ENCODE measurements at regions not wholly inside any gene's neighbourhood (a gene's known extent, or its start where the extent isn't known, plus 50 kb on each side); places are given as distances from the start of the nearest gene placed in this dataset.

- Histone ChIP-seq H3K4me3 (ENCODE audit: low read length in 2 of 2) (no peak overlapping the region), H3K36me3 (ENCODE audit: control insufficient read depth in 2 of 2, insufficient read depth in 2 of 2, low read length in 1 of 2) (no peaks in the 10 kb centered on the region), H3K9me3 (ENCODE audit: control insufficient read depth in 2 of 2, insufficient read depth in 1 of 2, low read length in 1 of 2) (no peaks in the 10 kb centered on the region), H3K4me1 (ENCODE audit: control insufficient read depth in 2 of 2, insufficient read depth in 2 of 2, low read length in 2 of 2) (no peaks in the 10 kb centered on the region), H3K27me3 (ENCODE audit: control insufficient read depth in 2 of 2, insufficient read depth in 1 of 2, low read length in 1 of 2) (no peaks in the 10 kb centered on the region), H3K27ac (ENCODE audit: low read depth in 1 of 2, low read length in 1 of 2) (no peak overlapping the region)
- DNase-seq (ENCODE audit: low read depth in 6 of 9, low spot score in 9 of 9), result no peak
- WGBS, result 96% methylated on average over 5 of the region's 5 CpGs
Measured at GRCh38 chr16:66207883-66208265, 158.6 kb upstream of the CDH5 start.

- Histone ChIP-seq H3K27me3 (ENCODE audit: control insufficient read depth in 2 of 2, insufficient read depth in 1 of 2, low read length in 1 of 2) (no peaks in the 10 kb centered on the region), H3K4me3 (ENCODE audit: low read length in 2 of 2) (no peak overlapping the region), H3K36me3 (ENCODE audit: control insufficient read depth in 2 of 2, insufficient read depth in 2 of 2, low read length in 1 of 2) (no peaks in the 10 kb centered on the region), H3K4me1 (ENCODE audit: control insufficient read depth in 2 of 2, insufficient read depth in 2 of 2, low read length in 2 of 2) (no peaks in the 10 kb centered on the region), H3K27ac (ENCODE audit: low read depth in 1 of 2, low read length in 1 of 2) (no peak overlapping the region), H3K9me3 (ENCODE audit: control insufficient read depth in 2 of 2, insufficient read depth in 1 of 2, low read length in 1 of 2) (no peaks in the 10 kb centered on the region)
- 93% methylated on average over 11 of the region's 11 CpGs for WGBS
- DNase-seq (ENCODE audit: low read depth in 6 of 9, low spot score in 9 of 9), result no peak
Measured at GRCh38 chr16:66207139-66207882, 159.2 kb upstream of the CDH5 start.

- Histone ChIP-seq H3K9me3 (ENCODE audit: control insufficient read depth in 2 of 2, insufficient read depth in 1 of 2, low read length in 1 of 2) (no peaks in the 10 kb centered on the region), H3K4me1 (ENCODE audit: control insufficient read depth in 2 of 2, insufficient read depth in 2 of 2, low read length in 2 of 2) (no peaks in the 10 kb centered on the region), H3K4me3 (ENCODE audit: low read length in 2 of 2) (no peak overlapping the region), H3K36me3 (ENCODE audit: control insufficient read depth in 2 of 2, insufficient read depth in 2 of 2, low read length in 1 of 2) (no peaks in the 10 kb centered on the region), H3K27me3 (ENCODE audit: control insufficient read depth in 2 of 2, insufficient read depth in 1 of 2, low read length in 1 of 2) (no peaks in the 10 kb centered on the region), H3K27ac (ENCODE audit: low read depth in 1 of 2, low read length in 1 of 2) (no peak overlapping the region)
- WGBS, result 92% methylated on average over 4 of the region's 4 CpGs
- no peak for DNase-seq (ENCODE audit: low read depth in 6 of 9, low spot score in 9 of 9)
Measured at GRCh38 chr16:66206363-66206762, 160.1 kb upstream of the CDH5 start.

- 90% methylated on average over 8 of the region's 8 CpGs for WGBS
- Histone ChIP-seq H3K27me3 (ENCODE audit: control insufficient read depth in 2 of 2, insufficient read depth in 1 of 2, low read length in 1 of 2) (no peaks in the 10 kb centered on the region), H3K36me3 (ENCODE audit: control insufficient read depth in 2 of 2, insufficient read depth in 2 of 2, low read length in 1 of 2) (no peaks in the 10 kb centered on the region), H3K4me1 (ENCODE audit: control insufficient read depth in 2 of 2, insufficient read depth in 2 of 2, low read length in 2 of 2) (no peaks in the 10 kb centered on the region), H3K4me3 (ENCODE audit: low read length in 2 of 2) (no peak overlapping the region), H3K27ac (ENCODE audit: low read depth in 1 of 2, low read length in 1 of 2) (no peak overlapping the region), H3K9me3 (ENCODE audit: control insufficient read depth in 2 of 2, insufficient read depth in 1 of 2, low read length in 1 of 2) (no peaks in the 10 kb centered on the region)
- DNase-seq (ENCODE audit: low read depth in 6 of 9, low spot score in 9 of 9), result no peak
Measured at GRCh38 chr16:66205287-66206231, 160.9 kb upstream of the CDH5 start.

GRCh38 chr16:66204756-66205155 lies 161.7 kb upstream of the CDH5 start:
- Histone ChIP-seq H3K4me1 (ENCODE audit: control insufficient read depth in 2 of 2, insufficient read depth in 2 of 2, low read length in 2 of 2) (no peaks in the 10 kb centered on the region), H3K27me3 (ENCODE audit: control insufficient read depth in 2 of 2, insufficient read depth in 1 of 2, low read length in 1 of 2) (no peaks in the 10 kb centered on the region), H3K27ac (ENCODE audit: low read depth in 1 of 2, low read length in 1 of 2) (no peak overlapping the region), H3K4me3 (ENCODE audit: low read length in 2 of 2) (no peak overlapping the region), H3K9me3 (ENCODE audit: control insufficient read depth in 2 of 2, insufficient read depth in 1 of 2, low read length in 1 of 2) (no peaks in the 10 kb centered on the region), H3K36me3 (ENCODE audit: control insufficient read depth in 2 of 2, insufficient read depth in 2 of 2, low read length in 1 of 2) (no peaks in the 10 kb centered on the region)
- DNase-seq (ENCODE audit: low read depth in 6 of 9, low spot score in 9 of 9), result no peak
- whole genome bisulfite sequencing, result 95% methylated on average over 3 of the region's 3 CpGs

GRCh38 chr16:66203476-66203875 lies 163.0 kb upstream of the CDH5 start:
- no peak overlapping the region for H3K27ac ChIP-seq (ENCODE audit: low read depth in 1 of 2, low read length in 1 of 2)
- no peak for DNase-seq (ENCODE audit: low read depth in 6 of 9, low spot score in 9 of 9)
- no peaks in the 10 kb centered on the region for H3K9me3 ChIP-seq (ENCODE audit: control insufficient read depth in 2 of 2, insufficient read depth in 1 of 2, low read length in 1 of 2)
- H3K4me3 ChIP-seq (ENCODE audit: low read length in 2 of 2), result no peak overlapping the region
- H3K27me3 ChIP-seq (ENCODE audit: control insufficient read depth in 2 of 2, insufficient read depth in 1 of 2, low read length in 1 of 2), result no peaks in the 10 kb centered on the region
- 95% methylated on average over 4 of the region's 4 CpGs for WGBS
- H3K36me3 ChIP-seq (ENCODE audit: control insufficient read depth in 2 of 2, insufficient read depth in 2 of 2, low read length in 1 of 2), result no peaks in the 10 kb centered on the region
- no peaks in the 10 kb centered on the region for H3K4me1 ChIP-seq (ENCODE audit: control insufficient read depth in 2 of 2, insufficient read depth in 2 of 2, low read length in 2 of 2)

GRCh38 chr16:66199189-66199588 lies 167.3 kb upstream of the CDH5 start:
- WGBS, result 97% methylated on average over 1 of the region's 1 CpG
- no peaks in the 10 kb centered on the region for H3K9me3 ChIP-seq (ENCODE audit: control insufficient read depth in 2 of 2, insufficient read depth in 1 of 2, low read length in 1 of 2)
- H3K4me1 ChIP-seq (ENCODE audit: control insufficient read depth in 2 of 2, insufficient read depth in 2 of 2, low read length in 2 of 2), result no peaks in the 10 kb centered on the region
- H3K27ac ChIP-seq (ENCODE audit: low read depth in 1 of 2, low read length in 1 of 2), result no peak overlapping the region
- H3K4me3 ChIP-seq (ENCODE audit: low read length in 2 of 2), result no peak overlapping the region
- H3K36me3 ChIP-seq (ENCODE audit: control insufficient read depth in 2 of 2, insufficient read depth in 2 of 2, low read length in 1 of 2), result no peaks in the 10 kb centered on the region
- no peak for DNase-seq (ENCODE audit: low read depth in 6 of 9, low spot score in 9 of 9)
- H3K27me3 ChIP-seq (ENCODE audit: control insufficient read depth in 2 of 2, insufficient read depth in 1 of 2, low read length in 1 of 2), result no peaks in the 10 kb centered on the region

GRCh38 chr16:66198641-66199040 lies 167.8 kb upstream of the CDH5 start:
- H3K36me3 ChIP-seq (ENCODE audit: control insufficient read depth in 2 of 2, insufficient read depth in 2 of 2, low read length in 1 of 2), result no peaks in the 10 kb centered on the region
- H3K4me1 ChIP-seq (ENCODE audit: control insufficient read depth in 2 of 2, insufficient read depth in 2 of 2, low read length in 2 of 2), result no peaks in the 10 kb centered on the region
- DNase-seq (ENCODE audit: low read depth in 6 of 9, low spot score in 9 of 9), result no peak
- no peaks in the 10 kb centered on the region for H3K9me3 ChIP-seq (ENCODE audit: control insufficient read depth in 2 of 2, insufficient read depth in 1 of 2, low read length in 1 of 2)
- no peaks in the 10 kb centered on the region for H3K27me3 ChIP-seq (ENCODE audit: control insufficient read depth in 2 of 2, insufficient read depth in 1 of 2, low read length in 1 of 2)
- H3K27ac ChIP-seq (ENCODE audit: low read depth in 1 of 2, low read length in 1 of 2), result no peak overlapping the region
- no peak overlapping the region for H3K4me3 ChIP-seq (ENCODE audit: low read length in 2 of 2)
- WGBS, result 60% methylated on average over 3 of the region's 3 CpGs

GRCh38 chr16:66197668-66198278 lies 168.7 kb upstream of the CDH5 start:
- H3K9me3 ChIP-seq (ENCODE audit: control insufficient read depth in 2 of 2, insufficient read depth in 1 of 2, low read length in 1 of 2), result no peaks in the 10 kb centered on the region
- H3K4me1 ChIP-seq (ENCODE audit: control insufficient read depth in 2 of 2, insufficient read depth in 2 of 2, low read length in 2 of 2), result no peaks in the 10 kb centered on the region
- H3K4me3 ChIP-seq (ENCODE audit: low read length in 2 of 2), result no peak overlapping the region
- H3K27me3 ChIP-seq (ENCODE audit: control insufficient read depth in 2 of 2, insufficient read depth in 1 of 2, low read length in 1 of 2), result no peaks in the 10 kb centered on the region
- no peak for DNase-seq (ENCODE audit: low read depth in 6 of 9, low spot score in 9 of 9)
- no peaks in the 10 kb centered on the region for H3K36me3 ChIP-seq (ENCODE audit: control insufficient read depth in 2 of 2, insufficient read depth in 2 of 2, low read length in 1 of 2)
- no peak overlapping the region for H3K27ac ChIP-seq (ENCODE audit: low read depth in 1 of 2, low read length in 1 of 2)
- 86% methylated on average over 4 of the region's 4 CpGs for WGBS
